CD14-positive monocyte (primary cell): ENCODE measurements at regions not wholly inside any gene's neighbourhood (a gene's known extent, or its start where the extent isn't known, plus 50 kb on each side); places are given as distances from the start of the nearest gene placed in this dataset.

ENCODE experiments used
- DNase-seq, 3 donors: peaks; one replicate each; pipeline ENCODE4 v3.0.0-alpha.2; 2011 to 2022
- H2AFZ ChIP-seq: 2 replicates; pipeline ENCODE4 v1.6.0; 2012; ENCODE audit warnings: mild to moderate bottlenecking, low read depth, low read length, inconsistent platforms; ENCODE audit not compliant: insufficient read depth, poor library complexity, severe bottlenecking
- H3K27ac ChIP-seq, 2 donors: 1 replicate in 1 of 2; 2 replicates in 1 of 2; pipeline ENCODE4 v1.5.1; 2012 to 2013; ENCODE audit warnings: low read length in 2 of 2, control low read depth in 1 of 2, inconsistent platforms in 1 of 2, low read depth in 1 of 2, mild to moderate bottlenecking in 1 of 2
- H3K27me3 ChIP-seq, 2 donors: one replicate each; pipeline versions ENCODE4 v1.6.0 to v1.6.1; 2011 to 2013; ENCODE audit warnings: low read length in 2 of 2; ENCODE audit not compliant: control insufficient read depth in 2 of 2, insufficient read depth in 2 of 2
- H3K36me3 ChIP-seq, 2 donors: replicated peaks in 1 of 2; 1 replicate in 1 of 2; 2 replicates in 1 of 2; pipeline versions ENCODE4 v1.5.1 to v1.6.1; 2012 to 2013; ENCODE audit warnings: low read length in 2 of 2, control low read depth in 1 of 2, inconsistent platforms in 1 of 2, mild to moderate bottlenecking in 1 of 2; ENCODE audit not compliant: insufficient read depth in 2 of 2, control insufficient read depth in 1 of 2
- H3K4me1 ChIP-seq, 2 donors: 1 replicate in 1 of 2; 2 replicates in 1 of 2; pipeline versions ENCODE4 v1.5.1 to v1.6.1; 2012 to 2013; ENCODE audit warnings: low read length in 2 of 2, control low read depth in 1 of 2, inconsistent platforms in 1 of 2, mild to moderate bottlenecking in 1 of 2, moderate library complexity in 1 of 2; ENCODE audit not compliant: insufficient read depth in 2 of 2, control insufficient read depth in 1 of 2
- H3K4me2 ChIP-seq: replicated peaks from 2 replicates; pipeline ENCODE3; 2012; ENCODE audit warnings: low read length, moderate library complexity, mild to moderate bottlenecking; ENCODE audit not compliant: poor library complexity, severe bottlenecking; ENCODE audit errors: extremely low read depth
- H3K4me3 ChIP-seq, 3 experiments: fragments of 200-600 bp in 1 of 3; sonication (generic) in 1 of 3; replicated peaks in 1 of 3; 1 replicate in 2 of 3; 2 replicates in 1 of 3; pipeline ENCODE4 v1.5.1; 2011 to 2013; ENCODE audit warnings: low read length in 3 of 3, mild to moderate bottlenecking in 3 of 3, control low read depth in 2 of 3, low read depth in 2 of 3, inconsistent platforms in 1 of 3, moderate library complexity in 1 of 3
- H3K79me2 ChIP-seq: 2 replicates; pipeline ENCODE4 v1.6.0; 2012; ENCODE audit warnings: mild to moderate bottlenecking, control low read depth, inconsistent platforms, low read length, moderate library complexity; ENCODE audit not compliant: insufficient read depth
- H3K9ac ChIP-seq: 2 replicates; pipeline ENCODE4 v1.6.0; 2017; ENCODE audit warnings: low read length, mild to moderate bottlenecking; ENCODE audit not compliant: insufficient read depth, poor library complexity, severe bottlenecking
- H3K9me3 ChIP-seq, 2 donors: replicated peaks in 1 of 2; 1 replicate in 1 of 2; 2 replicates in 1 of 2; pipeline versions ENCODE4 v1.5.1 to v1.6.1; 2012 to 2013; ENCODE audit warnings: low read length in 2 of 2, control low read depth in 1 of 2; ENCODE audit not compliant: control insufficient read depth in 1 of 2, insufficient read depth in 1 of 2
- H4K20me1 ChIP-seq: 2 replicates; pipeline ENCODE4 v1.6.0; 2012; ENCODE audit warnings: mild to moderate bottlenecking, low read length, control low read depth, moderate library complexity; ENCODE audit not compliant: insufficient read depth
- H3K27ac Mint-ChIP-seq, 7 donors: one replicate each; pipeline ENCODE4 v1.8.0; 2020; ENCODE audit warnings: mild to moderate bottlenecking in 7 of 7, mixed read lengths in 7 of 7, moderate library complexity in 6 of 7, inconsistent platforms in 2 of 7
- H3K27me3 Mint-ChIP-seq, 3 donors: one replicate each; pipeline ENCODE4 v1.8.0; 2021 to 2022; ENCODE audit warnings: low read depth in 3 of 3, mild to moderate bottlenecking in 3 of 3, mixed read lengths in 3 of 3, moderate library complexity in 3 of 3, inconsistent platforms in 1 of 3
- H3K36me3 Mint-ChIP-seq, 2 donors: one replicate each; pipeline ENCODE4 v1.8.0; 2020; ENCODE audit warnings: mixed read lengths in 2 of 2, inconsistent platforms in 1 of 2, mild to moderate bottlenecking in 1 of 2
- H3K4me1 Mint-ChIP-seq: one replicate; pipeline ENCODE4 v1.8.0; 2020; ENCODE audit warnings: mild to moderate bottlenecking, mixed read lengths
- H3K4me3 Mint-ChIP-seq, 2 donors: one replicate each; pipeline ENCODE4 v1.8.0; 2020; ENCODE audit warnings: mild to moderate bottlenecking in 2 of 2, mixed read lengths in 2 of 2, moderate library complexity in 1 of 2
- H3K9me3 Mint-ChIP-seq, 7 donors: one replicate each; pipeline ENCODE4 v1.8.0; 2020 to 2022; ENCODE audit warnings: mixed read lengths in 7 of 7, mild to moderate bottlenecking in 6 of 7, moderate library complexity in 6 of 7, inconsistent platforms in 2 of 7
- WGBS: methylation state at CpG from one replicate; pipeline ENCODE4 v1.1.5; 2013; ENCODE audit warnings: missing lambda C conversion rate; ENCODE audit not compliant: insufficient coverage; 5-methylcytosine and 5-hydroxymethylcytosine counted together
- intact Hi-C, 2 donors: fragments of 100-400 bp; cut with micrococcal nuclease; formaldehyde crosslinking; loops; one replicate each; pipeline versions ENCODE4 v1.15.0 to v1.15.1; 2023
- TF ChIP-seq, protein P1 (sequence below): fragments of 200-600 bp; IDR thresholded peaks from one replicate; pipeline ENCODE4 v1.8.0; 2022; ENCODE audit warnings: antibody characterized with exemption, mild to moderate bottlenecking

DNA sequence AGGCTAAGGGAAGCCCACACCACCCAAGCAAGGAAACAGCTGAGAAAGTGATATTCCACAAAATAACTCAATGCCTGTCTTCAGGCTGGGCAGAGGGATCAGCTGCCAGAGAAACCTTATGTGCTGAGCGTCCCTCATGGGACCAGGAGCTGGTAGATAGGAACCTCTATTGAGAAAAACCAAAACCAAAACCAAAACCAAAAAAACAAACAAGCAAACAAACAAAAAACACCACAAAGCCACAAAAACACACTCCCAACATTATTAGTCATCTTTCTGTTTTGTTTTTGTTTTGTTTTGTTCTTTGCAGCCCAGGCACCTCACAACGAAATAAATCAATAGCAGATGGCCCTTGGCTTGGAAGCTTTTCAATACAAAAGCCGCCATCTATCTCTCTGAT lies 760.8 kb upstream of the CELF2 start:
- H3K4me1 ChIP-seq: no peaks in the 10 kb centered on the region

DNA sequence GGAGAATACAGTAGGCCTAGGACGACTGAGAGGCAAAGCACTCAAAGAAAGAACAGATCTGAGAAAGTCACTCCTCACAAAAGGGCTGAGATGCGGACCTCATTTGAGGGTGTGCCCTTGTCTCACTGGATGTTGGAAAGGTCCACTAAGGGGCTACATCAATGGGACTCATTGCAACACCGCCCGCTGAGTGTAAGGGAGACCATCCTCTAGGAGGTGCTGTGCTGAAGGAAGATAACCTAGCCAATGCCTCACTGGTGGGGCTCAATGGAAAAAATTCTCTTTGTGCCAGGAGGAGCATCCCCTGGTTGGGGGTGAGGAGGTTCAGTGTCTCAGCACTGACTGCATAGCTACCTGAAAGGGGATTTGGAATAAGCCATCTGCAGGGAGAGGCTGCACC lies 758.7 kb upstream of the CELF2 start:
- H3K27me3 ChIP-seq: no peaks in the 10 kb centered on the region
- peaks cover 7 to 10% of the 10 kb centered on the region in 2 donors for H3K9me3 ChIP-seq
- H3K9me3 Mint-ChIP-seq: peaks cover 5 to 20% (median 7%) of the 10 kb centered on the region in 7 donors
- TF ChIP-seq, protein P1, sequence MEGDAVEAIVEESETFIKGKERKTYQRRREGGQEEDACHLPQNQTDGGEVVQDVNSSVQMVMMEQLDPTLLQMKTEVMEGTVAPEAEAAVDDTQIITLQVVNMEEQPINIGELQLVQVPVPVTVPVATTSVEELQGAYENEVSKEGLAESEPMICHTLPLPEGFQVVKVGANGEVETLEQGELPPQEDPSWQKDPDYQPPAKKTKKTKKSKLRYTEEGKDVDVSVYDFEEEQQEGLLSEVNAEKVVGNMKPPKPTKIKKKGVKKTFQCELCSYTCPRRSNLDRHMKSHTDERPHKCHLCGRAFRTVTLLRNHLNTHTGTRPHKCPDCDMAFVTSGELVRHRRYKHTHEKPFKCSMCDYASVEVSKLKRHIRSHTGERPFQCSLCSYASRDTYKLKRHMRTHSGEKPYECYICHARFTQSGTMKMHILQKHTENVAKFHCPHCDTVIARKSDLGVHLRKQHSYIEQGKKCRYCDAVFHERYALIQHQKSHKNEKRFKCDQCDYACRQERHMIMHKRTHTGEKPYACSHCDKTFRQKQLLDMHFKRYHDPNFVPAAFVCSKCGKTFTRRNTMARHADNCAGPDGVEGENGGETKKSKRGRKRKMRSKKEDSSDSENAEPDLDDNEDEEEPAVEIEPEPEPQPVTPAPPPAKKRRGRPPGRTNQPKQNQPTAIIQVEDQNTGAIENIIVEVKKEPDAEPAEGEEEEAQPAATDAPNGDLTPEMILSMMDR: no peak
- no peaks in the 10 kb centered on the region for H3K4me1 Mint-ChIP-seq
- no peaks in the 10 kb centered on the region for H3K27me3 Mint-ChIP-seq
- intact Hi-C loops: no loop called here
- no peak overlapping the region for H3K4me2 ChIP-seq
- H3K4me1 ChIP-seq: no peaks in the 10 kb centered on the region
- no peak overlapping the region for H3K27ac Mint-ChIP-seq
- H3K36me3 Mint-ChIP-seq: no peaks in the 10 kb centered on the region
- H3K79me2 ChIP-seq: no peaks in the 10 kb centered on the region
- no peaks in the 10 kb centered on the region for H4K20me1 ChIP-seq
- no peak overlapping the region for H3K4me3 Mint-ChIP-seq
- H3K27ac ChIP-seq: no peak overlapping the region
- H3K4me3 ChIP-seq: no peak overlapping the region
- H2AFZ ChIP-seq: no peak overlapping the region
- H3K9ac ChIP-seq: no peak overlapping the region
- 100% methylated on average over 2 of the region's 4 CpGs for WGBS
- no peaks in the 10 kb centered on the region for H3K36me3 ChIP-seq
- DNase-seq: no peak

More for the DNA sequence above, 760.8 kb upstream of the CELF2 start:
- H3K36me3 Mint-ChIP-seq: no peaks in the 10 kb centered on the region
- no peaks in the 10 kb centered on the region for H3K27me3 Mint-ChIP-seq
- H3K79me2 ChIP-seq: no peaks in the 10 kb centered on the region
- no peak overlapping the region for H3K9ac ChIP-seq
- H3K9me3 ChIP-seq: peaks cover 7 to 10% of the 10 kb centered on the region in 2 donors
- no peaks in the 10 kb centered on the region for H3K4me1 Mint-ChIP-seq
- TF ChIP-seq, protein P1: no peak
- no peak overlapping the region for H3K4me3 ChIP-seq
- no peak overlapping the region for H3K27ac Mint-ChIP-seq
- no peak overlapping the region for H3K4me2 ChIP-seq
- intact Hi-C loops: no loop called here
- H4K20me1 ChIP-seq: no peaks in the 10 kb centered on the region
- WGBS: no CpG with 5 or more reads among the region's 3 CpGs
- peaks cover 4 to 20% (median 8%) of the 10 kb centered on the region in 7 donors for H3K9me3 Mint-ChIP-seq
- H3K36me3 ChIP-seq: no peaks in the 10 kb centered on the region
- H3K27me3 ChIP-seq: no peaks in the 10 kb centered on the region
- no peak overlapping the region for H3K27ac ChIP-seq
- no peak overlapping the region for H3K4me3 Mint-ChIP-seq
- DNase-seq: no peak
- H2AFZ ChIP-seq: no peak overlapping the region
